ENCODE measurements at regions not wholly inside any gene's neighbourhood (a gene's known extent, or its start where the extent isn't known, plus 50 kb on each side); places are given as distances from the start of the nearest gene placed in this dataset.
"Not testable (repeated sequence)": the region's sequence is repeated elsewhere in the genome, so short reads cannot be mapped to it uniquely, and the experiment has no call there.

DNA sequence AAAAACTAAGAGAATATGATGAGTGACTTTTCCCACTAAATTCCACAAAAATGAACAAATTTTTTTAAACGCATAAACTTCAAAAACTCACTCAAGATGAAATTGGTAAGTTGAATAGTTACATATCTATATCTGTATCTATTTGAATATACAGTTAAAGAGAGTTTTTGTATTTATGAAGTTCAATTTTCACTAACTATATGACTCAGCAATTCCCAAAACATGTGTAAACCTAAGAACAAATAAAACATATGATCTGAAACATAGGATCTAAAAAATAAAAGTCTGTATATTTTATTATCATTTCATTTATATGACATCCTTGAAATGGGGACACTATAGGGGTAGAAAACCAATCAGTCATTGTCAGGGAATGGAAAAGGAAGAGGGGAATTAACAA is 105.7 kb upstream of the SNX7 start:
- Histone ChIP-seq H3K27ac (no peak overlapping the region), H3K27me3 (peaks cover 0 to 4% (median 0%) of the 10 kb centered on the region in 4 donors), H3K4me1 (no peaks in the 10 kb centered on the region), H3K9me3 (no peaks in the 10 kb centered on the region), H3K4me3 (no peak overlapping the region), H3K36me3 (no peaks in the 10 kb centered on the region)
- WGBS, 2 donors, result 57 to 85% methylated on average over 1 of the region's 1 CpG
- TF ChIP-seq, protein P1, sequence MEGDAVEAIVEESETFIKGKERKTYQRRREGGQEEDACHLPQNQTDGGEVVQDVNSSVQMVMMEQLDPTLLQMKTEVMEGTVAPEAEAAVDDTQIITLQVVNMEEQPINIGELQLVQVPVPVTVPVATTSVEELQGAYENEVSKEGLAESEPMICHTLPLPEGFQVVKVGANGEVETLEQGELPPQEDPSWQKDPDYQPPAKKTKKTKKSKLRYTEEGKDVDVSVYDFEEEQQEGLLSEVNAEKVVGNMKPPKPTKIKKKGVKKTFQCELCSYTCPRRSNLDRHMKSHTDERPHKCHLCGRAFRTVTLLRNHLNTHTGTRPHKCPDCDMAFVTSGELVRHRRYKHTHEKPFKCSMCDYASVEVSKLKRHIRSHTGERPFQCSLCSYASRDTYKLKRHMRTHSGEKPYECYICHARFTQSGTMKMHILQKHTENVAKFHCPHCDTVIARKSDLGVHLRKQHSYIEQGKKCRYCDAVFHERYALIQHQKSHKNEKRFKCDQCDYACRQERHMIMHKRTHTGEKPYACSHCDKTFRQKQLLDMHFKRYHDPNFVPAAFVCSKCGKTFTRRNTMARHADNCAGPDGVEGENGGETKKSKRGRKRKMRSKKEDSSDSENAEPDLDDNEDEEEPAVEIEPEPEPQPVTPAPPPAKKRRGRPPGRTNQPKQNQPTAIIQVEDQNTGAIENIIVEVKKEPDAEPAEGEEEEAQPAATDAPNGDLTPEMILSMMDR (IDR thresholded peaks at IDR 0.05), result no peak
- intact Hi-C loops (cut with DNase I), result no loop called here
- no peak for FAIRE-seq
- no peak for DNase-seq
- no peak for ATAC-seq

DNA sequence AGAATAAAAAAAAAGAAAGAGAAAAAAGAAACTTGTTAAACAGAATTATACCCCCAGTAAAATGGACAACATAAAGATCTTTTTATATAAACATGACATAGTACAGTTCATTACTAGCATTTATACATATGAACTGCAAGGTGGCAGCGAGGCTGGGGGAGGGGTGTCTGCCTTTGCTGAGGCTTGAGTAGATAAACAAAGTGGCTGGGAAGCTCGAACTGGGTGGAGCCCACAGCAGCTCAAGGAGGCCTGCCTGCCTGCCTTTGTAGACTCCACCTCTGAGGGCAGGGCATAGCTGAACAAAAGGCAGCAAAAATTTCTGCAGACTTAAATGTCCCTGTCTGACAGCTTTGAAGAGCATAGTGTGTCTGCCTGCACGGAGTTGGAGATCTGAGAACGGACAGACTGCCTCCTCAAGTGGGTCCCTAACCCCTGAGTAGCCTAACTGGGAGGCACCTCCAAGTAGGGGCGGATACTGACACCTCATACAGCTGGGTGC is 108.9 kb upstream of the SNX7 start:
- FAIRE-seq; ATAC-seq; H3K36me3 ChIP-seq; H3K4me3 ChIP-seq; H3K9me3 ChIP-seq; H3K4me1 ChIP-seq; H3K27ac ChIP-seq; intact Hi-C loops (cut with DNase I); H3K27me3 ChIP-seq: not testable (repeated sequence)
- DNase-seq, result peak in 1 of 6 donors; percentile 11
- 25 to 31% methylated on average over 5 of the region's 5 CpGs for WGBS, 2 donors

DNA sequence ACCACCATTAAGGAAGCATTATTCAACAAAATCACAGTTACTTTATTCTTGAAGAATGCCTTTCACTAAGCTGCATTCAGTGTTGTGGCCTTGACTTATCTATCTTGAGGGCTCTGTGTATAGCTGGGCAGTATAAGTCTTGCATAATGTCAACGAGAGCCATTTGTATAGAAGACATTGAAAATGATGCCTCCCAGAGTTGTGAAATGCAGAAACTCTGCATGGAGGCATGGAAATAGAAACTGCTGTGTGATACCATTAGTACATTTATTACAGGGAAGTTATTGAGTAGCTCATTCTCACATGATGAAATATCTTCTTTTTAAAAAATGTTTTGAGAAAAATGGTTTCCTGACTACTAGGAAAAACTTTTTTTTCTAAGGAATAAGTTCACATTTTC is 111.4 kb upstream of the SNX7 start:
- Histone ChIP-seq H3K36me3 (no peaks in the 10 kb centered on the region), H3K27ac (no peak overlapping the region), H3K4me3 (no peak overlapping the region), H3K9me3 (no peaks in the 10 kb centered on the region), H3K4me1 (no peaks in the 10 kb centered on the region), H3K27me3 (no peaks in the 10 kb centered on the region)
- FAIRE-seq (no peak), ATAC-seq (no peak), DNase-seq (no peak)
- TF ChIP-seq, protein P1 (IDR thresholded peaks at IDR 0.05), result no peak
- intact Hi-C loops (cut with DNase I), result no loop called here
- 37 to 41% methylated on average over 1 of the region's 1 CpG for whole genome bisulfite sequencing, 2 donors

DNA sequence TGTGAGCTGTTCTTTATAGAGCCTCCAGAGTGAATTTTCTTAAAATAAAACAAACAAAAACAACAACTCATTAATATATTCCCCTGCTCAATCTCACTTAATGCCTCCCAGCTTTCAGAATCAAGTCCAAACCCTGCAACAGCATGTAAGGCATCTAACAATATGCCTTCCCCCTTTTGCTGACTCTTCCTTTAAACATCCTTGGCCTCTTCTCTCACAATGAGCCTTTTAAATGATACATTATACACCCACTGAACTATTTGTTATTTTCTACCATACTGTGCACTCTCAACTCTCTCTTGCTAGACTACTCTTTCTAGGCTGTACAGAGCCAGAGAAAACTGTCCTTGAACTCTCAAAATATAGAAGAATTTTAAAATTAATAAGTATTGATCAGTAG is 115.2 kb upstream of the SNX7 start:
- TF ChIP-seq, protein P1 (IDR thresholded peaks at IDR 0.05), result no peak

DNA sequence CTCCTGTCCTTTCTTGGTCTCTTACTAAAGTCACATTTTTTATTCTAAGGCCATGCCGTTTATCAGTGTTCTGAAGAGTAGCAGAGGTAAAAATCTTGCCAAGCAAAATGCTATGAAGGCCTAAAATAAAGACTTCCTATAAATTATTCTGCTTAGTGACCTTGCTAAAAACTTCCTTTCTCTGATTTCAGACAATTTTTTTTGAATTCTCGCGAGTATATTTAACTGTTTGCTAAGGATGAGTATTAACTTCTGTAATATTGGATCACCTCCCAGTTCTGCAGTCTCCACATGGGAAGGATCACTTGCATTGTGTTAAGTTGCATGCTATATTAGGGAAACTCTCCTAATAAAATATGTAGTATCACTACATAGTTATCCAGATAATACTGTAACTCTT is 123.4 kb upstream of the SNX7 start:
- H3K4me3 ChIP-seq, result no peak overlapping the region
- no peak overlapping the region for H3K27ac ChIP-seq
- intact Hi-C loops (cut with DNase I), result no loop called here
- no peaks in the 10 kb centered on the region for H3K36me3 ChIP-seq
- H3K4me1 ChIP-seq, result no peaks in the 10 kb centered on the region
- FAIRE-seq, result no peak
- WGBS, 2 donors, result 57 to 63% methylated on average over 3 of the region's 3 CpGs
- no peak for ATAC-seq
- H3K9me3 ChIP-seq, result no peaks in the 10 kb centered on the region
- DNase-seq, result no peak
- no peaks in the 10 kb centered on the region for H3K27me3 ChIP-seq
- TF ChIP-seq, protein P1 (IDR thresholded peaks at IDR 0.05), result no peak

More for the DNA sequence above, 115.2 kb upstream of the SNX7 start:
- Histone ChIP-seq H3K4me1 (no peaks in the 10 kb centered on the region), H3K27ac (no peak overlapping the region), H3K4me3 (no peak overlapping the region), H3K27me3 (no peaks in the 10 kb centered on the region), H3K9me3 (no peaks in the 10 kb centered on the region), H3K36me3 (no peaks in the 10 kb centered on the region)
- intact Hi-C loops (cut with DNase I), result no loop called here
- no peak for DNase-seq
- ATAC-seq, result no peak
- FAIRE-seq, result no peak

DNA sequence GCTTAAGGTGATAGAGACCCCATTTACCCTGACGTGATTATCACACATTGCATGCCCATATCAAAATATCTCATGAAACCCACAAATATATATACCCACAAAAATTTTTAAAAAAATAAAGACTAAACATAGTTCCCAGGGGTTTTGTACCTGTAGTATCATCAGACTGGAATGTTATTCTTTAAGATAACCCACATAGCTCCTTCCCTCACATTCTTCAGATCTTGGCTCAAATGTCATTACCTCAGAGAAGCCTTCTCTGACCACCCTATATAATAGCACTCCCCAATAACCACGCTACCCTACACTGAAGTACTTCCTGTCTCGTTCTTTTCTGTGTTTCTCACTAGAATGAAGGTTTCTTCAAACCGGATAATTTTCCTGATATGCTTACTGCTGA is 138.3 kb upstream of the SNX7 start:
- Histone ChIP-seq H3K4me1 (no peaks in the 10 kb centered on the region), H3K27ac (no peak overlapping the region), H3K9me3 (no peaks in the 10 kb centered on the region), H3K36me3 (no peaks in the 10 kb centered on the region), H3K27me3 (no peaks in the 10 kb centered on the region), H3K4me3 (no peak overlapping the region)
- no peak for FAIRE-seq
- 52 to 62% methylated on average over 4 of the region's 4 CpGs for whole genome bisulfite sequencing, 2 donors
- intact Hi-C loops (cut with DNase I), result no loop called here
- no peak for ATAC-seq
- DNase-seq, result no peak
- TF ChIP-seq, protein P1 (IDR thresholded peaks at IDR 0.05), result no peak

Measured in pancreas (tissue), 10 donors.